ENCODE measurements at regions not wholly inside any gene's neighbourhood (a gene's known extent, or its start where the extent isn't known, plus 50 kb on each side); places are given as distances from the start of the nearest gene placed in this dataset.

DNA sequence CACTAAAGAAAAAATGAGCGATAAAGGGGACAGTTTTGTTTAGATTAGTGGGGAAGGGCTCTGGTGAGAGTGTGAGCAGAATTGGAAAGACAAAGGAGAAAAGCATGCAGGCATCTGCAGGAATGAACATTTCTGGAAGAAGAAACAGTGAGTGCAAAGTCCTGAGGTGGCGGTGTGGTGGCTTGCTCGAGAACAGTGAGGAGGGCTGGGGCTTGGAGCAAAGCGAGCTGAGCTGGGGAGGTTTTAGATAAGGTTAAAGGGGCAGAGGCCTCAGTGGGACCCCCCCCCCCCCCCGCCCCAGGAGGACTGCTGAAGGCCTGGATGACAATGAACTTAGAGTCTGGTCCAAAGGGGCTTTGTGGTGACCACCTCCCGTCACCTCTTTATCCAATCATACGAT lies 202.7 kb upstream of the MVB12B start:
- TF ChIP-seq POLR2AphosphoS5 (IDR thresholded peaks at IDR 0.05; ENCODE audit: borderline replicate concordance, low read depth, low read length) (no peak), EZH2 (IDR thresholded peaks at IDR 0.05) (no peak), FOXP2 (optimal IDR thresholded peaks at IDR 0.05; ENCODE audit: control extremely low read depth, extremely low read length, insufficient read depth) (no peak)

Measured in SK-N-MC (cell line).